22Rv1 (cell line): ENCODE measurements at regions not wholly inside any gene's neighbourhood (a gene's known extent, or its start where the extent isn't known, plus 50 kb on each side); places are given as distances from the start of the nearest gene placed in this dataset.

Experiments used
- ZFX ChIP-seq: fragments of 450-650 bp; IDR thresholded peaks from 2 replicates; pipeline ENCODE4 v1.6.1; 2017; ENCODE audit warnings: antibody characterized with exemption, borderline replicate concordance
- TF ChIP-seq, protein P1 (sequence below): fragments of 450-650 bp; IDR thresholded peaks from 2 replicates; pipeline ENCODE4 v1.5.1; 2017; ENCODE audit warnings: mild to moderate bottlenecking

- TF ChIP-seq, protein P1, sequence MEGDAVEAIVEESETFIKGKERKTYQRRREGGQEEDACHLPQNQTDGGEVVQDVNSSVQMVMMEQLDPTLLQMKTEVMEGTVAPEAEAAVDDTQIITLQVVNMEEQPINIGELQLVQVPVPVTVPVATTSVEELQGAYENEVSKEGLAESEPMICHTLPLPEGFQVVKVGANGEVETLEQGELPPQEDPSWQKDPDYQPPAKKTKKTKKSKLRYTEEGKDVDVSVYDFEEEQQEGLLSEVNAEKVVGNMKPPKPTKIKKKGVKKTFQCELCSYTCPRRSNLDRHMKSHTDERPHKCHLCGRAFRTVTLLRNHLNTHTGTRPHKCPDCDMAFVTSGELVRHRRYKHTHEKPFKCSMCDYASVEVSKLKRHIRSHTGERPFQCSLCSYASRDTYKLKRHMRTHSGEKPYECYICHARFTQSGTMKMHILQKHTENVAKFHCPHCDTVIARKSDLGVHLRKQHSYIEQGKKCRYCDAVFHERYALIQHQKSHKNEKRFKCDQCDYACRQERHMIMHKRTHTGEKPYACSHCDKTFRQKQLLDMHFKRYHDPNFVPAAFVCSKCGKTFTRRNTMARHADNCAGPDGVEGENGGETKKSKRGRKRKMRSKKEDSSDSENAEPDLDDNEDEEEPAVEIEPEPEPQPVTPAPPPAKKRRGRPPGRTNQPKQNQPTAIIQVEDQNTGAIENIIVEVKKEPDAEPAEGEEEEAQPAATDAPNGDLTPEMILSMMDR: no peak
- no peak for TF ChIP-seq ZFX
Observed at GRCh38 chr1:219731771-219732170, 118.9 kb upstream of the ZC3H11B start.
